CD4-positive, alpha-beta T cell treated with Interleukin-6 for 4 hours (primary cell): ENCODE measurements at regions not wholly inside any gene's neighbourhood (a gene's known extent, or its start where the extent isn't known, plus 50 kb on each side); places are given as distances from the start of the nearest gene placed in this dataset.

Experiments used
- DNase-seq: peaks from one replicate; pipeline ENCODE4 v3.0.0-alpha.2; 2020; ENCODE audit warnings: mixed read lengths

DNA sequence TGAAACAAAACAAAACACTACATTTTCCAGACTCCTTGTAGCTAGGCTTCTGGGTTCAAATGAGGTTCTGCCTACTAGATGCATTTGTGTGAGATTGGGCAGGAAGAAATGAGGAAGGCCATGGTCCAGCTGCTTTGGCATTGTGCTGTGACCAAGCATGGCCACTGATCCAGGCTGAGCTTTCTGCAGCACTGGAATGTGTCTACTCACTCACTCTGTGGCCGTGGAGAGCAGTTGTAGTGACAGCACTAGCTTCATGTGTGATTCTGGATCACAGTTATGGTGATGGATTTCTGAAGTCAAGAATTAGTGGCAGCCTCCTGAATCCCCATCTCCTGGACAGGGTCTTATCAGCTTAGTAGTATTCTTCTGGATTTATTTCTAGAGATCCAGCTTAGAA lies 358.9 kb downstream of the GPAT3 start:
- no peak for DNase-seq

DNA sequence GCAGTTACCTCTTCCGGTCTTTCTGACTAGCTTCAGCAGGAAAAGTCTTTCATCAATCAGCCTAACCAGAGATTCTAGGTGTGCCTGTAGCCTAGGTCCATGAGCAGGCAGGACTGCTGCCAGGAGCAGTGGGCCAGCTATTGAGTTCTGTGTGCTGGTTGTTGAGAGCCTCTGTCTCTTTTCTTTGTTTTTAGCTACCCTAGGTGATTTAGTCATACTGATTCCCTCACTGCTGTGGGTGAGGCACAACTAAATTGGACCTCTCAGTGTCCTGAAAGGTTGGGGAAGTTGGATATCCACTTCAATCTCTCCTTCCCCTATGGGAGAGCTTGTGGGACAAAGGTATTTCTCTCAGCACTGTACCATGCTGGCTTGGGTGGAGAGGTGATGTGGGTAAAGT lies 354.9 kb downstream of the GPAT3 start:
- no peak for DNase-seq

DNA sequence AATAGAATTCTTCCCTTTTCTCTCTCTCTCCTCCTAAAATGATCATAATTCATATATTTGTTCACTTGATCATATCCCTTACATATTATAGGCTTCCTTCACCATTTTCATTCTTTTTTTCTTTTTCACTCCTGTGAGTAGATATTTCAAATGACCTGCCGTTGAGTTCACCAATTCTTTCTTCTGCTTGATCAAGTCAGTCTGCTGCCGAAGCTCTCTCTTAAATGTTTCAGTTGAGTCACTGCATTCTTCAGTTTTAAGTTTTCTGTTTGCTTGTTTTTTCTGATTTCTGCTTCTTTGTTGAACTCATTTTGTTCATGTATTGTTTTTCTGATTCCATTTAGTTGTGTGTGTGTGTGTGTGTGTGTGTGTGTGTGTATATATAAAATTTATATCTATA lies 354.3 kb downstream of the GPAT3 start:
- DNase-seq: no peak

DNA sequence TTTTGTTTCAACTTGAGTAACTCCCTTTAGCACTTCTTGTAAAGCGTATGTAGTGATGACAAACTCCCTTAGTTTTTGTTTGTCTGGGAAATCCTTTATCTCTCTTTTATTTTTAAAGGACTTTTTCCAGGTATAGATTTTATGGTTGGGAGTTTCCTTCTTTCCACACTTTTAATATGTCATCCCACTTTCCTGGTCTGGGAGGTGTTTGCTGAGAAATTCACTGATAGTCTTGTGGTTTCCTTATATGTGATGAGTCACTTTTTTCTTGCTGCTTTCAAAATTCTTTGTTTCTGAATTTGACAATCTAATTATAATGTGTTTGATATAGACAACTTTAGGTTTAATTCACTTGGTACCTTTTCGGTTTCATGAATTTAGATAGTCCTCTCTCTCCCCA lies 353.9 kb downstream of the GPAT3 start:
- no peak for DNase-seq

DNA sequence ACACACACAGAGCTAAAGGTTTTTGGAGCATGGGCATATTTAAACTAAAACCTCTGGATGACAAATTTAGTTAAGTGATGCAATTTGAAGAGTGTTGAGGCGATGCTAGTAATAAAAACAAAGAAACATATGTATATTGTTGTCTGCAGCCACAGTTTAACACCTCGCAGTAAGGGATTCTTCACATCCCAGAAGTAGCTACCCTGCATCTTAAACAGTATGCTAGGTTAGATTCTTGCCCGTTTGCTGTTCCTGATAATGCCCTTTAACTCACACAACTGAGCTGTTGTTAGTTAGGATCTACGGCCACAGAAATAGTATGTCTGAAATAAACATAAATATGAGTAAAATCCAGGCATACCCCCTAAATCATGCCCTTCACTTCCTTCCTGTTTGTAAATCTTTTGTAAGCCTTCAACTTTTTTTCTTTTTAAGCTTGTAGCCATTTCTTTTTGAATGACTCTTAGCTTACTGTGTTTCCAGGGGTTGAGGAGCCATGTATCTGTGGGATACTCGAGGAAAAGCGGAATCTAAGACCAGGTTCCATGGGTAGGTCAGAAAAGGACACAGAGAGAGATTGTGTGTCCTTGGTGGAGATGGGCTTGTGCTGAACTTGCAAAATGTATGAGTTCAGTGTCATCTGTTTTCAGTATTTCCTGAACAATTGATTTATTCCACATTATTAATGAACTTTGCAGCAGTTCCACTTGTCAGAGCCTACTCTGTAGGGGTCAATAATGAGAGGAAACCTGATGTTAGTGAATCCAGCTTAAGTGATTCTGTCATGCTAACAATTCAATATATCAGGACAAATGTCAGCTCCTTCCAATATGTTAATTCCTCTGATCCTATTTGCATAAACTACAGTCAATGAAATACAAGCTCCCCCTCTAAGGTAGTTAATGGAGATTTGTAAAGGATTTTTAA lies 349.6 kb downstream of the GPAT3 start:
- DNase-seq: no peak

DNA sequence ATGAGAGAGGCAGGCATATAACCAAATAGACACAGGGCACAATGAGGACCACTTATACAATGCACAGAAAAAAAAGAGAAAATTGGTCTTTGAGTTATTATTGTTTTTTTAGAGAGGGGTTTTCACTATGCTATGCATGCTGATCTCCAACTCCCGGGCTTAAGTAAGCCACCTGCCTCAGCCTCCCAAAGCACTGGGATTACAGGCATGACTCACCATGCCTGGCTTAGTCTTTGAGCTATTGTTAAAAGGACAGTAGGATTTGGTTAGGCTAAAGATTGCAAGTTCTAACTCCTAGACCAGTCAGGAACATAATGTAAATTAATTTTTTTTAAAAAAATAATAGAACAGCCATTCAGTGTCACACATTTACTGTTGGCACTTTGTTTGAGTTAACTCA lies 340.1 kb downstream of the GPAT3 start:
- DNase-seq: no peak

DNA sequence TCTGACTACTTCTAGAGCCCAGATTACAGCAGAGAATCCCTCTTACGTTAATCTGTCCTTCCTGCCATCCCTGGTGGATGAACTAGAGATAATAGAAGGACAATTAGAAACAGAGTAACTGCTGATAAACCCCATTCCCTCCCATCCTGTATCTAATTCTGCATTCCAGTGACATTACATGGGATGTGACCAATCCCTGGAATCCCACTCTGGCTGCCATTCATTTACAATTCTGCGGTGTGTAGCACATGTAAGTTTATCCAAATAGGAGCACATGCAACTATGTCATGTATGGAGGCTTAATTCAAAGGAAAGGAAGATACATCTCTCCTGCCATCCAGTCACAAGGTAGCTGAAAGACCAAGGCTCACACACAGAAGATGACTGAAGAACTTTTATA lies 339.5 kb downstream of the GPAT3 start:
- DNase-seq: no peak

DNA sequence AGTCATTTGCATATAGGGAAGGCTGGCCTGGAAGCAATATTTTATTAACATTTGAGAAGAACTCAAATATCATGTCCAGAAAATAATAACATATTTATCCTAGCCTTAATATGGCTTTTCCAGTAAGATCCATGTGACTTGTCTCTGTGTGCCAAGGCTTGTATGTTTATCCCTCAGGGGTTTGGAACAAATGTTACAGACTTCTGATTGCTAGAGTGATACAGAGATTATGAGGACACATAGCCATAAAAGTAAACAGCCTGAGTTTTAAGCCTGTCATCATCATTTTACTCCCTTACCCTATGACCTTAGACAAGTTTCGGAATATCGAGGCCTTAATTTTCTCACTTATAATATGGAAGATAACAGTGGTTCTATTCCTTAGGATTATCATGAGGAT lies 338.1 kb downstream of the GPAT3 start:
- DNase-seq: no peak

DNA sequence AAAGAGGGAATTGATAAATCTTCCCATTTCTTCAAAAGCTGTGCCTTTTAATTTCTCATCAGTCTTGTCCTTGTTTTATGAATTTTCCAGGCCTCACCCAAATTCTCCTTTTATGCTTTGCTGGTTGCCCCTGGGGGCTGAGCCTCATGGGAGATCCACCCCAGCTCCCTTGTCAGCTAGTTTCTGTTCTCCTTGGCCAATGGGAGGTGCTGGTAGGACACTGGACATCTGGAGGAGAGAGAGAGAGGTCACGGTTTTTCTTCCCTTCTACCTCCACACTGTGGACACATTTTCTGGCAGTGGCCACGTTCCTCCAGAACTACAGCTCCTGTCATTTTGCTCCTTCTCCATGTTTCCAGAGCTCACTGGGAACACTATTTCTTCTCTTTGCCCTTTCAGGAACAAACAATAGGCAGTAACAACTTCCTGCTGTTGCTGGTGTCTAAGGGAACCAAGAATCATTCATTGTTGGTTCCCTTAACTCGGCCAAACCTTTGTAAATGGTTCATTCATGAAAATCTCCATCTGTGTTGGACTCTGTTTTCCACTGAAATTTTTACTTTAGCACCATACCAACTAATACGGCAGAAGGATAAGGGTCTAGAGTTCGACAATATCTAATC lies 334.5 kb downstream of the GPAT3 start:
- no peak for DNase-seq

DNA sequence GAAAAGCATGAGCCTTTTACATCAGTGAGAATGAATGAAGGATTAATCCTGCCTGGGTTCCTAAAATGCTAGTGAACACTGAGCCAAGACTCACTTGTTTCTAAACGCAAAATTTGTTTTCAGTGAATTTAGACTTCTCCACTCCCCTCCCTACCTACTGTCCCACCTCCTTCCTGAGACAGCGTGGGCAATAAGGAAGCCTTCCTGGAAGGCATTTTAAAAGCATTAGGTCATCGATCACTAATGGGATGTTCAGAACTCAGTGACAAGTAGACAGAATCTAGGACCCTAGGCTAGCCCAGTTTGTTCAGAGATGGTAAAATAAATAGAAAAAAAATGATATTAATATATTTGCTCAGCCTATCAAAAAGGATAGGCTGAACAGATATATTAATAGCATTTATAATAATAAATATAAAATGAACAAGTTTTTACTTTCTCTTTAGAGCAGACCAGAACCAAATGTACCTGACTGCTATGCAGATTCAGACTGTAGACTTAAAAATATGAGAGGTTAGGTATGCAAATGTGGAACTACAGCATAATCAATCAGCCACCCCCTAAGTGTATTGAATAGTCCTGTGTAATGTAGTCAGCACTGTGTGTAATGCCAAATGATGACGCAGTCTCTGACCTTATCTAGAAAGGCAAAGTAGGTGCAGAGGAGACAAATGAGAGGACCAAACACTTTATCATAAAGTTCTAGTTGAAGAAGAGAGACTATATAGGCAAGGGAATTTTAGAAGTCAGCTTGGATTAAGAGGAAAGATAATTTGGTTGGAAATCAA lies 331.1 kb downstream of the GPAT3 start:
- DNase-seq: no peak

DNA sequence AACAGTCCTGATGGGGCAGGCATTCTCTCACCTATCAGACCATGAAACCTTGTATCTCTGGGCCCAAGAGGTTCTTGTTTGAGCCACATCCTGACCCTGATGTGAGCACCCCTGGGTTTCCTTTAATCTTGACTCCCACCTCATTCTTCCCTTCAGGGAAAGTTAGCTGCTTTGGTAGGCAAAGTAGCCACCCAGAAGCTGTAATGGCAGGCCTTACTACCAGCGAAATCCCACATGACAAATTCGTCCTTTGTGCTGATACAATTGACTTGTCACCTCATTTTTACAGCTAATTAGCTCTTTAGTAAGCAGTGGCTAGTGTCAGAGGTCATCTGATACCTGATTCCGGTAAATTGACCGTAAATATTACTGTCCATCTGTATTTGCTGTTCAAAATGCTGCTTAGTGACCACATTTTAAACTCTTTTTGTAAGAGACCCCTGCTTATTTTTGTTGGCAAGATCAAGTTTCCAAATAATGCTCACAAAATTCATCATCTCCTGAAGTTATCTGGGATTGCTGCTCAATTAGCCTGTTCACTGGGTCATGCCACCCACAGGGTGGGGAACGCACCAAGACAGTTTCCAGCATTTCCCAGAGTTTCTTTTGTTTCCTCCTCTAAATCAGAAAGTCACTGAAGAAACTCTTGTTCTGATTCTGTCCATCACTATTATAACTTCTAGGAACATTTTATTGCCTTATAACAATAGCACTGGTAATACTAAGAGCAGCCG lies 329.7 kb downstream of the GPAT3 start:
- DNase-seq: no peak

DNA sequence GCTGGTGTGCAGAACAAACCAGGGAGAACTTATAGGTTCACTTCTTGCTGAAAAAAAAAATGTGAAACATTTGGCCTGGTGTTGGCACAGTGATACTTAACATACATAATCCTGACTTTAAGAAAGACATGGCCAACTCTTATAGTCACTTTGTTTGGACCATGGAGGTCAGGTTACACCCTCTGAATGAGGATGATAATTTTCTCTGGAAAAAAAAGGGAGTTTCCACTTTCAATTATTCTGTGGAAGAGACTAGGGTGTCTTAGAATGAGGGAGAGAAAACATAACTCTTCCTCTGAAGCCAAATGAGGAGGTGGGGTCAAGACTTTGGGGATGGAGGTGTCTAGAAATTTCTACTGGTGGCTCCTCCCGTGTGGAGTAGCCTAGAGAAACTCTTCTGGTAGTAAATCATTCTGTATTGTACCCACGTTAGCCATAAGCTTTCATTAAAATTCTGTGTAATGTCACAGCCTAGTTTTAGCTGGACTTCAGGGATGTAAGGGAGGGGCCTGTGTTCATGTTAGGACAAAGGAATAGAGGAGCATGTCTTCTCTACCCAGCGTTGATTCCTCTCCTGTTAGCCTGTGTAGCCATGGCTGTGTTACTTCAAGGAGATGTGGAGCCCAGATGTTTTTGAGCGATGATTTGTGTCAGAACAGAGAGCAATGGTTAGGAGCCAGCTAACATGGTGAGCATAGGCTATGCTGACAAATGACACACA lies 328.3 kb downstream of the GPAT3 start:
- DNase-seq: no peak

DNA sequence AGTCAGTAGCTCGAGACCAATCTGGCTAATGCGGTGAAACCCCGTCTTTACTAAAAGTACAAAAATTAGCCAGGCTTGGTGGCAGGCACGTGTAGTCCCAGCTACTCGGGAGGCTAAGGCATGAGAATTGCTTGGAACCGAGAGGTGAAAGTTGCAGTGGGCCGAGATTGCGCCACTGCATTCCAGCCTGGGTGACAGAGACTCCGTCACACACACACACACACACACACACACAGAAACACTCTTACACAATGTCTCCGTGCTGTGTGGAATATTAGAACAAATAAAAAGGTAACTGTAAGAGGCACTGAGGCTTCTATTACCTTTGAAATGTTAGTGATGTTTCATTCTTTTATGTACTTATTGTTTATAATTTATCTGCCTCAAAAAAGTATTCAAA lies 326.6 kb downstream of the GPAT3 start:
- DNase-seq: no peak

DNA sequence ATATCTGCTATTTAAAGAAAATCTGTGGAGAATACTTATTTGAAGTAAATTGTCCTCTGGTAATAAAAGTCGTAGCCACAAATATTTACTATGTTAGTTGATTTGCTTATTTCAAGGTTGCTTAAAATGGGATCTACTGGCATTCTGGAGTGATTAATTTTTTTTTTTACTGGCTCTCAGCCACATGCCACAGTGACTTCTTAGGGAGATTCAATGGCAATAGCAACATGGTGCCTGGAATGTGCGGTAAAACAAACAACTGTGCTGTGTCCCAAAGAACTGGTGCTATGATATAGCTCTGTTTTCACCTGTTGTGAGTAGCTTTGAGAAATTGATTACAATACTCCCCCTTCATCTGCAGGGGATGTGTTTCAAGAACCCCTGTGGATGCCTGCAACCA lies 324.3 kb downstream of the GPAT3 start:
- DNase-seq: no peak

DNA sequence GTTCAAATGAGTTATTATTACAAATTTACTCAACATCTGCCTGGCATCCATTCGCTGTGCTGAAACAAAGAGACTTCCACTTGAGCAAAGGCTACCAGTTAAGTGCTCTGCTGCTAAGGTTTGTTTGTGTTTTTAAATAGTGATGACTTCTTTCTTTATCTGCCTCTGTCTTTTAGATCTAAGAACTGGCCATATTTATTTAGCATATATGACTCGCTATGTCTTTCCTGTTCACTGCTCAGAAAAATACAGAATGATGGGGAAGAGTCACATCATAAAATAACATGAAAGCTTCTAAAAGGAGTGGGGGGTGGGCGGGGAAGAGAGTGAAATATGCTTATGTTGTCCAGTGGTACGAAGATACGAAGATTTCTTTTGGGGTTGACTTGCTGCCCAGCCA lies 322.2 kb downstream of the GPAT3 start:
- DNase-seq: no peak

DNA sequence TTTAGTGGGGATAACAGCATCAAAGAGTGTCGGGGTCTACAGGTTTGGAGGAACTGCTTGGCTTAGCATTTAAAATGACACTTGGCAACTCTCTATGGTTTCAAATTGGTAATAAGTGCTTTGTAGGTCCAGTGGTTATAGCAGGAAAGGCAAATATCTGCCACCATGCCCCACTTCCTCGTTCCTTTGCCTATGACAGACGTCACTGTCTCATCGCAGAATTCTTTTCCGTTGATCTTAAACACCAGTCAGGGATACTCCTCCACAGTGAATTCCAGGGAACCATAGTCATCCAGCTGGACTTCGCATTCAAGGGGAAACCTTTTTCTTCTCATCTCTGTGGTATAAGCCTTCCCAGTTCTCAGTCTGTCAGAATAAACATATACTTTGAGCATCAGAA lies 319.1 kb downstream of the GPAT3 start:
- DNase-seq: no peak

DNA sequence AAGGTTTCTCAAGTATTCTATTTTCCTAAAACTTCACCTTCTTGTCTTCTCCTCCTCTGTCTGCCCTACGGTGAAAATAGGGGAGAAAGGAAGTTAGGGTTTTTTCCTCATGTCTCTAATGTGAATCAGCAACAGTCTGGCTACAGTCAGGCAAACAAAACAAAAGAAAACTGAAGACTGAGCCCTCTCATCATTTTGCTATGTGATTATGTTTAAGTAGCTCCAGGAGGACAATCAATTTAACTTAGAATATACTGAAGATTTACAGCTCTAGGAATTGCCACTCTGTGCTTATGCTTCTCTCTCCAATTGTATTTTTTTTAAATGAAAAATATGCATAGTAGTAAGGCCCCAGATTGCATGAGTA lies 316.2 kb downstream of the GPAT3 start:
- DNase-seq: no peak

DNA sequence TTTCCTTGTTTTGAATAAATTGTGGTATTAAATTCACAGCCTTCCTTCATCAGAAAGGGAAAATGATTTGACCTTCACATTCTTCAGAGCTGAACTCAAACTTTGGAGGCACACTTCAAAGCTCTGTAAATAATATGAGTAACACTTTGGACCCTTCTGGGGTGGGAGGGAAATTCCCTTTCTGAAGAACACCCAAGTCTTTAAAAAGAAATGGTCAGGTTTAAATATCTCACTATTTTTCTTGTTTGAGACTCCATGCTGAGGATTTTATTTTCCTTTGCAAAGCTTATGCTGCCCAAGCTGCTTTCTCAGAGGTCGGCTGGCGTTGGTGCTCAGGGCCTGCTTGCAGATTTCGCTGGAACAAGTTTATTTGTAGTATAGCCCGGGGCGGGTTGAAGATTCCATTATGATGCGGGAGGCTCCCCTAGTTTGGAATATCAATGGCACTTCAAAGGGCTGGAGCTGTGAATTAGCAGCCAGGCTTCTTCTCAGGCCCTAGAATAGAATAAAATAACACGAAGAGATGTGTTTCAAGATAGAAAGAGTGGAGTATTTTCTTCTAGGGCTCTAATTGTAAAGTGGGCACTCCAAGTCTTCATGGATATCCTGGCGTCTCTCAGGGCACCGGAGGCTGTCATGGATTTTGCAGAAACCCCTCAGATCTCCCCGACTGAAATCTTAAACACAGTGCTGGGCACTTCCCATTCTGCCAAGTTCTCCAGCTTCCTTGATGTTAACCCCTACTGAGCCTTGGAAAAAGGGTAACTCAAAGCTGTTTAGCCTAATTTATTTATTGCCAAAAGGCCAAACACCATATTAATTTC lies 315.6 kb downstream of the GPAT3 start:
- DNase-seq: no peak

DNA sequence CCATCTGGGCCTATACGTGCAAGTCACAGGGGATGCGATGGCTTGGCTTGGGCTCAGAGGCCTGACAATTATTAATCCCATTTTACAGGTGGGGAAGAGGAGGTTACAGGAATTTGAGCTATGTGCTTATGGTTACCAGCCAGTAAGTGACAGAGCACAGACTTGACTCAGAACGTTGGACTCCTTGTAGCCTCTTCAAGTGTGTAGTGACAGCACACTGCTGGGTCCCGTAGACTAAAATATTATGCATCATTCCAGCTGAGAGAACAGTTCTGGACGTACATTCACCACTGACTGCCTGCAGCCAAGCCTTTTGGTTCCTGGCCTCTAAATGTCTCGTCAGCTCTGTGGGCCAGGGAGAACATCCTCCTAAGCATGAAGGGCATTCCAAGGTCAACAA lies 314.5 kb downstream of the GPAT3 start:
- no peak for DNase-seq

DNA sequence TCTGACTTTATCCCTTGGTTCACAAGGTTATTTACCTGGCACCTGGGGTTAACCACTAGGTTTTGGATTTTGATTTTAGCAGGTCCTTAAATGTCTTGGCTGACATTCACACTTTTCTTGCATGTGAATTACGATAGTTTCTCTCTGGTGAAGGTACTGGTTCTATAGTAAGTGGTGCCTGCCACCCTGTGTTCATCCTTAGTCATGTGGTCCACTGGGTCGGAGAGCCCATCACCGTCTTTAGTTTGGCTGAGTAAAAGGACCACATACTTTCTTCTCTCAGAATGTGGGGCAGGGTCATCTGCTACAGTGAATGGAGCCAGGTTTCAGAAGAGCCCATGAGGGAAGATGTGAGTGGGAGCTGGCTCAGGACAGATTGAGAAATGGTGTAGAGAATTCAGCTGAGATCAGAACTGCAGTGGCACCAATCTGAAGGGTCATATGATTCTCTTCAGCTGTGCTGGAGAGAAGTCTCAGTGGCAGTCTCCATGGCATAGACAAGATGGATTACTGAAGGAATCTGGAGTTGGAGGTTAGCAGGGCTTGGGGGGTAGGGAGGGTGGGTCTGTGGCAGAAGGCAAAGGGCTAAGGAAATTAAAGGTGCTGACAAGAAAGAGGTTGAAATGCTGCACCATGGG lies 310.4 kb downstream of the GPAT3 start:
- no peak for DNase-seq

DNA sequence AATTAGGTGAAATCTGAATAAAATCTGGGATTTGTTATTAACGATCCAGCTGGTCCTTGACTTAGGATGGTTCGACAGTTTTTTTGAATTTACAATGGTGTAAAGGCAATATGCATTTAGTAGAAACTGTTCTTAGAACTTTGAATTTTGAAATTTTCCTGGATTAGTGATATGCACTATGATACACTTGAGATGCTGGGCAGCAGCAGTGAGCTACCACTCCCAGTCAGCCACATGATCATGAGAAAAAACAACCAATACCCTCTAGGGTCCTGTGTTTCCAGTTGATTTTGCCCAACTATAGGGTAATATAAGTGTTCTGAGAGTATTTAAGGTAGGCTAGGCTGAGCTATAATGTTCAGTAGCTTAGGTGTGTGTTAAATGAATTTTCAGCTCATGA lies 303.7 kb downstream of the GPAT3 start:
- DNase-seq: no peak
